HG03095 (cell line): ENCODE measurements at regions not wholly inside any gene's neighbourhood (a gene's known extent, or its start where the extent isn't known, plus 50 kb on each side); places are given as distances from the start of the nearest gene placed in this dataset.
"Not testable (repeated sequence)": the region's sequence is repeated elsewhere in the genome, so short reads cannot be mapped to it uniquely, and the experiment has no call there.

Source experiments
- ATAC-seq: cut with Tn5 transposase; IDR thresholded peaks from one replicate; pipeline ENCODE4 v1.9.1; 2021; ENCODE audit warnings: moderate library complexity; ENCODE audit not compliant: unreplicated experiment

- no peak for ATAC-seq
Observed at GRCh38 chr10:44278837-44279324, 106.0 kb downstream of the CXCL12 start.

GRCh38 chr10:44268435-44268948 lies 116.4 kb downstream of the CXCL12 start:
- not testable (repeated sequence) for ATAC-seq

- no peak for ATAC-seq
Observed at GRCh38 chr10:44267007-44267406, 117.9 kb downstream of the CXCL12 start.

GRCh38 chr10:44264244-44264643 lies 120.7 kb downstream of the CXCL12 start:
- no peak for ATAC-seq

- ATAC-seq = no peak
Observed at GRCh38 chr10:44263771-44264170, 121.1 kb downstream of the CXCL12 start.

GRCh38 chr10:44262551-44263251 lies 122.2 kb downstream of the CXCL12 start:
- no peak for ATAC-seq

GRCh38 chr10:44261710-44262455 lies 123.0 kb downstream of the CXCL12 start:
- no peak for ATAC-seq

GRCh38 chr10:44261296-44261695 lies 123.6 kb downstream of the CXCL12 start:
- ATAC-seq = no peak

- peak; percentile 46 for ATAC-seq
Observed at GRCh38 chr10:44260286-44260928, 124.5 kb downstream of the CXCL12 start.

- ATAC-seq = no peak
Observed at GRCh38 chr10:44259090-44259874, 125.6 kb downstream of the CXCL12 start.

GRCh38 chr10:44258460-44259089 lies 126.3 kb downstream of the CXCL12 start:
- ATAC-seq = no peak

GRCh38 chr10:44258019-44258418 lies 126.9 kb downstream of the CXCL12 start:
- ATAC-seq = no peak

- no peak for ATAC-seq
Observed at GRCh38 chr10:44253769-44254462, 131.0 kb downstream of the CXCL12 start.

GRCh38 chr10:44252631-44253030 lies 132.3 kb downstream of the CXCL12 start:
- not testable (repeated sequence) for ATAC-seq

- ATAC-seq = not testable (repeated sequence)
Observed at GRCh38 chr10:44249933-44250332, 135.0 kb downstream of the CXCL12 start.

- ATAC-seq = no peak
Observed at GRCh38 chr10:44249490-44249889, 135.4 kb downstream of the CXCL12 start.

- ATAC-seq = not testable (repeated sequence)
Observed at GRCh38 chr10:44246700-44247099, 138.2 kb downstream of the CXCL12 start.

GRCh38 chr10:44246287-44246686 lies 138.6 kb downstream of the CXCL12 start:
- ATAC-seq = not testable (repeated sequence)

- ATAC-seq = no peak
Observed at GRCh38 chr10:44245601-44245938, 139.3 kb downstream of the CXCL12 start.
